ENCODE measurements at regions not wholly inside any gene's neighbourhood (a gene's known extent, or its start where the extent isn't known, plus 50 kb on each side); places are given as distances from the start of the nearest gene placed in this dataset.
A peak's percentile ranks its signal among the peaks of the same experiment; 100 is the strongest.

DNA sequence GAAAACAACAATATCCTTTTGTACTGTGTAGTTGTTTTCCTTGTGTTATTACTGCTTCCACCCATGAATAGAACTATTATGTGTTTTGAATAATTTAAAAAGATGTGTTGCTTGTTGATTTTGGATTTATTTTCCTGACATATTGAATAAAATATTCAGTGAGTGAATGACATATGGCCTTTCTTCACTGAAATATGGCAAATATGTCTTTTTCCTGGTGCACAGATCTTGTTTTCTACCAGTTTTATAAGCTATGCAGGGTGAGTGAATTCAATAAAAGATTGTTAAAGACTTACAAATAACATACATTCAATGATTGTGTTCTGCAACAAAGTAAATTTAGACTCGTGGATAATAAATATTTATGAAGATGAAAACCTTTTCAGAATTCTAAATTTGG is 1216.3 kb upstream of the ADGRL3 start:
- Histone ChIP-seq H3K36me3 (ENCODE audit: control insufficient read depth, insufficient read depth, low read length) (no peaks in the 10 kb centered on the region), H3K9me3 (ENCODE audit: control insufficient read depth, low read length) (no peaks in the 10 kb centered on the region), H3K4me3 (ENCODE audit: extremely low read depth, insufficient read depth, low read length, poor library complexity, severe bottlenecking) (no peak overlapping the region), H3K27ac (ENCODE audit: low read depth, low read length, severe bottlenecking) (no peak overlapping the region), H3K4me1 (ENCODE audit: control insufficient read depth, insufficient read depth, low read length, poor library complexity, severe bottlenecking) (no peaks in the 10 kb centered on the region)
- WGBS, 2 experiments (ENCODE audit: insufficient coverage in 2 of 2), result no CpG with 5 or more reads among the region's 1 CpG

DNA sequence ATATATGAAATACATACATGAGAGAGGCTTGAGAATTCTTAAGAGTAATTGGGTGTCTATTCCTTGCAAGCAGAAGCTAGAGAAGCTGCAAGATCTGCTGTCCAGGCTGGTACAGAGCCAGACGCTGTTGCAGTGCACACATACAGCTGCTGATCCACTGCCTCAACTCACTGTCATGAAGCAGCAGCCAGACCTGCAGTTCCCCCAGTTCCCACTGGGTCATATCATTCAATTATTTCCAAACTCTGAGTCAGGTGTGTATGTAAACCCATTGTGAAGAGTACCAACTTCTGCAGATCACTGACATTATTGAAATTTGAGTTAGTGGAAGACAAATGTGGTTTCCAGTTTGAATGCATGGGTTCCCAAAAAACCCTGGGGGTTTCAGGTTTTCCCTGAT is 1212.8 kb upstream of the ADGRL3 start:
- Histone ChIP-seq H3K4me3 (ENCODE audit: extremely low read depth, insufficient read depth, low read length, poor library complexity, severe bottlenecking) (no peak overlapping the region), H3K9me3 (ENCODE audit: control insufficient read depth, low read length) (no peaks in the 10 kb centered on the region), H3K36me3 (ENCODE audit: control insufficient read depth, insufficient read depth, low read length) (no peaks in the 10 kb centered on the region), H3K4me1 (ENCODE audit: control insufficient read depth, insufficient read depth, low read length, poor library complexity, severe bottlenecking) (no peaks in the 10 kb centered on the region), H3K27ac (ENCODE audit: low read depth, low read length, severe bottlenecking) (no peak overlapping the region)
- 100% methylated on average over 1 of the region's 1 CpG; no CpG with 5 or more reads in 1 of the 2 experiments for WGBS, 2 experiments (ENCODE audit: insufficient coverage in 2 of 2)

DNA sequence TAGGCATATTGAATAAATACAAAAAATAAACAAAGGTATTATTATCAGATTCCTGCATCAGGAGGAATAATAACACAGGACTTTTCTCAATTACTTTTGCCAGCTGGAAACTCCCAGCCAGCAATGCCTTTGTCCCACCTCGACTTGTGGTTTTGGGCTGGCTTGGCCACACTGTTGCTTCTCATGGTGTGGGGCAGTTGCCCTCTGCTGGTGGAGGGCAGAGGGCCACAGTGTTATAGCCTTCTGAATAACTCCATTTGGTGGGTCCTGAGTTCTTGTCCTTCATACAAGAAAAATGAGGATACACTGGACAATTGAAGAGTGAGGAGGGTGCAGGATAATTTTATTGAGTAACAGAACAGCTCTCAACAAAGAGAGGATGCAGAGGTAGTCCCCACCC is 1206.0 kb upstream of the ADGRL3 start:
- no peaks in the 10 kb centered on the region for H3K4me1 ChIP-seq (ENCODE audit: control insufficient read depth, insufficient read depth, low read length, poor library complexity, severe bottlenecking)
- no peak overlapping the region for H3K4me3 ChIP-seq (ENCODE audit: extremely low read depth, insufficient read depth, low read length, poor library complexity, severe bottlenecking)
- no peaks in the 10 kb centered on the region for H3K36me3 ChIP-seq (ENCODE audit: control insufficient read depth, insufficient read depth, low read length)
- H3K9me3 ChIP-seq (ENCODE audit: control insufficient read depth, low read length), result peaks cover 12% of the 10 kb centered on the region
- no peak overlapping the region for H3K27ac ChIP-seq (ENCODE audit: low read depth, low read length, severe bottlenecking)
- 60% methylated on average over 1 of the region's 1 CpG; no CpG with 5 or more reads in 1 of the 2 experiments for WGBS, 2 experiments (ENCODE audit: insufficient coverage in 2 of 2)

DNA sequence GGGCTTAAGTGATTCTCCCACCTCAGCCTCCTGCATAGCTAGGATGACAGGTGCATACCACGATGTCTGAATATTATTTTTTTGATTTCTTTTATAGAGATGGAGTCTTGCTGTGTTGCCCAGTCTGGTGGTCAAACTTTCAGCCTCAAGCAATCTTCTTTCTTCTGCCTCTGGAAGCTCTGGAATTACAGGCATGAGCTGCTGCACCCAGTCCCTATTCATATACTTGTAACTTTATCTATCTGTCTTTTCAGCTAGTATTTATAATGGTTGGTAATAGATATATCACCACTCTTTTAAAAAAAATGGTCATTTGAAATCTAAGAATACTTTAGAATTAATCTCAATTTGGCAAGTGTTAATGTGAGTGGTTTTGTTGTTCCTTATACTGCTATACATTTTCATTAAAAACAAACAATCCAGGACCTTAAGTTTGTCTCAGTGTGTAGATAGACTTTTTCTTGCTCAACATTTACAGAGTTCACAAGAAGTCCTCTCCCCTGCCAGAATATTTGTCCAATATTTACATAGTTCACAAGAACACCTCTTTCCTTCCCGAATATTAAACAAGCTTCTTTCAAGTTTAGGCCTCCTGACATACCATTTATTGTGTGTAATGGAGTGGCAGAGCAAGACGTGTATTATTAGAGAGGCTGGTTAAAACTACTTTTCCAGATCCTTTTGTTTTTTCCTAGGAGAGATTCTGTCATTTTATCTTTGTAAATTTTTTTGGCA is 1197.4 kb upstream of the ADGRL3 start:
- no peaks in the 10 kb centered on the region for H3K36me3 ChIP-seq (ENCODE audit: control insufficient read depth, insufficient read depth, low read length)
- no peak overlapping the region for H3K27ac ChIP-seq (ENCODE audit: low read depth, low read length, severe bottlenecking)
- H3K4me1 ChIP-seq (ENCODE audit: control insufficient read depth, insufficient read depth, low read length, poor library complexity, severe bottlenecking), result no peaks in the 10 kb centered on the region
- no CpG with 5 or more reads among the region's 3 CpGs for WGBS, 2 experiments (ENCODE audit: insufficient coverage in 2 of 2)
- no peak overlapping the region for H3K4me3 ChIP-seq (ENCODE audit: extremely low read depth, insufficient read depth, low read length, poor library complexity, severe bottlenecking)
- no peaks in the 10 kb centered on the region for H3K9me3 ChIP-seq (ENCODE audit: control insufficient read depth, low read length)

DNA sequence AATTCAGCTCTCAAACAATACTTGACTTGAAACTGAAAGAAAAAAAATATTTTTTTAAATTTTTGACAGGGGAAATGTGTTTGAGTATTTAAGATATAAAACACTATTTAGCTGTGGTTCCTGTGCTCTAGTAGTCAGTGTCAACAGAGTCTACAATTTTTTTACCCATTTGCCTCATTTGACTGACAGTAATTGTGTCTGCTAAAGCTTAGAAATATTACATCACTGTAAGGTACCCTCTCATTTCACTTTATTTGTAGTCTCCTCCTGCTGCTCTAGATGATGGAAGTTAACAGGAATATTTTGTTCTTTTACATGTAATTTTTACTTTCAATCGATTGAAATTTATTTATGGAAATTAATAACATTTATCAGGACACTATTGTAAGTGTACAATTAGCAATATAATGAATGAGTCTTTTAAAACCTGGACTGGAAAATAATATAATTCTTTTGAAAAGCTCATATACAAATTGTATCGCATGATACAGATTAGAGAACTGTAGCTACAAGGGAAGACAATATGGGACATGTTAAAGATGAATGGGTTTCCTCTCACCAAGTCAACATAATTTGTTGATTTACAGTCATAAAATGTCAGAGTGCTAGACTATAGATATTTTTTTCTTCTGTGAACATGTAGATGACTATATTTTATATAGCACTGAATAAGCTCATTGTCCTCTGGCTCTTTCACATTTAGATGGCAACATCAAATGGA is 1186.5 kb upstream of the ADGRL3 start:
- Histone ChIP-seq H3K4me1 (ENCODE audit: control insufficient read depth, insufficient read depth, low read length, poor library complexity, severe bottlenecking) (no peaks in the 10 kb centered on the region), H3K9me3 (ENCODE audit: control insufficient read depth, low read length) (no peaks in the 10 kb centered on the region), H3K36me3 (ENCODE audit: control insufficient read depth, insufficient read depth, low read length) (no peaks in the 10 kb centered on the region), H3K27ac (ENCODE audit: low read depth, low read length, severe bottlenecking) (no peak overlapping the region), H3K4me3 (ENCODE audit: extremely low read depth, insufficient read depth, low read length, poor library complexity, severe bottlenecking) (no peak overlapping the region)
- WGBS, 2 experiments (ENCODE audit: insufficient coverage in 2 of 2), result no CpG with 5 or more reads among the region's 2 CpGs

DNA sequence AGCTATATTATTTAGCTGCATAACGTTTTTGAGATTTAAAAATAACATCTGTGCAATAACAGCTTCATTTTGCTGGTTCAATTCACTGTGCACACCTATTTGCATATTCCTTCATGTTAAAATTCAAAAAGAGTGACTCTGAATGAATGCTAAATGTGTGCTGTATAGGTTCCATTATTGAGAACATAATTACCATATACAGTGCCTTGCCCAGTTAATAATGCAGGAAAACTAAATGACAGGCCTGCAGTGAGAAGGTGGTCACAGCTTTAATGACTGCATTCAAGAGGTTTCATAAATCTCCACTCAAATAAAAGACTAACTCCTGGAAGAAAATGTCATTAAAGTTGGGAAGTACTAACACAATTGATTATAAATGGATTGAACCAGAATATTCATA is 1183.2 kb upstream of the ADGRL3 start:
- Histone ChIP-seq H3K4me1 (ENCODE audit: control insufficient read depth, insufficient read depth, low read length, poor library complexity, severe bottlenecking) (no peaks in the 10 kb centered on the region), H3K36me3 (ENCODE audit: control insufficient read depth, insufficient read depth, low read length) (no peaks in the 10 kb centered on the region), H3K9me3 (ENCODE audit: control insufficient read depth, low read length) (no peaks in the 10 kb centered on the region), H3K27ac (ENCODE audit: low read depth, low read length, severe bottlenecking) (no peak overlapping the region), H3K4me3 (ENCODE audit: extremely low read depth, insufficient read depth, low read length, poor library complexity, severe bottlenecking) (no peak overlapping the region)
- WGBS, 2 experiments (ENCODE audit: insufficient coverage in 2 of 2), result no CpG with 5 or more reads among the region's 1 CpG

DNA sequence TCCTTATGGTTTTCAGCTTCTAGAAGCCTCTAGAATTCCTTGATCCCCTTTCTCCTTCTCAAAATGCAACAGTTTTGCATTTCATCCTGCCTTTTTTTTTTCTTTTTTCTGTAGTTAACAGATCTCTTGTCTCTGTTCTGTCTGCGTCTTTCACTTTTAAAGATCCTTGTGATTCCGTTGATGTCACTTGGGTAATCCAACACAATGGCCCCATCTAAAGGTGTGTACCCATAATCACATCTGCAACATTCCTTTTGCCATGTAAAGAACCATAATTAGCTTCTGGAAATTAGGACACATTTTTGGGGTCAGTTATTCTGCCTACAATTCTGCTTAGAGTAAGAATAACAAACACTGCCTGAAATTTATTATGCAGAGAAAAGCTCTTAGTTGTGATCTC is 1180.9 kb upstream of the ADGRL3 start:
- 82 to 89% methylated on average over 2 of the region's 2 CpGs for WGBS, 2 experiments (ENCODE audit: insufficient coverage in 2 of 2)
- no peak overlapping the region for H3K4me3 ChIP-seq (ENCODE audit: extremely low read depth, insufficient read depth, low read length, poor library complexity, severe bottlenecking)
- H3K27ac ChIP-seq (ENCODE audit: low read depth, low read length, severe bottlenecking), result no peak overlapping the region
- no peaks in the 10 kb centered on the region for H3K36me3 ChIP-seq (ENCODE audit: control insufficient read depth, insufficient read depth, low read length)
- H3K9me3 ChIP-seq (ENCODE audit: control insufficient read depth, low read length), result no peaks in the 10 kb centered on the region
- no peaks in the 10 kb centered on the region for H3K4me1 ChIP-seq (ENCODE audit: control insufficient read depth, insufficient read depth, low read length, poor library complexity, severe bottlenecking)

DNA sequence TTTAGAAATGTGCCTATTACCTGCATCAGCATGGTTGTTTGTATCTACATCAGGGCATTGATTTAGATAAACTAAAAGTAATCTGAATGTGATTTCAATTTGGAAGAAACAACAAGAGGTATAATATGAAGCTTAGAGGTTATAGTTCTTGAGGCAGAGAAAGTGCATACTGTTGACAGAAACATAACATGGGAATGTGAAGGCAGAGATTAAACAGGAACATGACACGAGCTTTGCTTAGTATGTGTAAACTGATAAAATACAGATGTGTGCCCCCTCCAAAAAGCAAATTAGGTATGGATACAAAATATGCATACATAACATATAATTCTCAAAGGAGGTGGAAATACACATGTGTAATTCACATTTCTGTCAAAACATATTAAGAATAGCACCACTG is 1180.2 kb upstream of the ADGRL3 start:
- Histone ChIP-seq H3K36me3 (ENCODE audit: control insufficient read depth, insufficient read depth, low read length) (no peaks in the 10 kb centered on the region), H3K4me1 (ENCODE audit: control insufficient read depth, insufficient read depth, low read length, poor library complexity, severe bottlenecking) (no peaks in the 10 kb centered on the region), H3K27ac (ENCODE audit: low read depth, low read length, severe bottlenecking) (no peak overlapping the region), H3K9me3 (ENCODE audit: control insufficient read depth, low read length) (no peaks in the 10 kb centered on the region), H3K4me3 (ENCODE audit: extremely low read depth, insufficient read depth, low read length, poor library complexity, severe bottlenecking) (no peak overlapping the region)
- WGBS, 2 experiments (ENCODE audit: insufficient coverage in 2 of 2), result no CpG with 5 or more reads among the region's 1 CpG

DNA sequence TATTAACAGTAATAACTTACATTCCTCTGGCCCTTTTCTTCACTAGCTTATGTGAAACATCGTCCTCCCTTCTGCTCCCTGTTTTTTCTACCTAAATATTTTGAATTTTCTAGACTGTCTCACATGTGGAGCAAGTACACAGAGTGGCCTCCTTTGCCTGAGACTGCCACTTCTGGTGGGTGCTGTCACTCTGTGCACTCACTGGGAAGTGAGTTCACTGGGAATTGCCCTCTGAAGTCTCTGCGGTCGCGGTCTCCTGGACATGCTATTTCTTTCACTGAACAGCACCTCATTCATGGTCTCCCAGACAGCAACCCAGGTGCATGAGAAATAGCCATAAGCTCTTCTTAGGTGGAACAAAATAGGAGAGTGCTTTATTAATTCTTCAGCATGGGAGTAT is 1179.7 kb upstream of the ADGRL3 start:
- Histone ChIP-seq H3K4me1 (ENCODE audit: control insufficient read depth, insufficient read depth, low read length, poor library complexity, severe bottlenecking) (no peaks in the 10 kb centered on the region), H3K4me3 (ENCODE audit: extremely low read depth, insufficient read depth, low read length, poor library complexity, severe bottlenecking) (no peak overlapping the region), H3K27ac (ENCODE audit: low read depth, low read length, severe bottlenecking) (peak overlapping the region; percentile 26), H3K9me3 (ENCODE audit: control insufficient read depth, low read length) (no peaks in the 10 kb centered on the region), H3K36me3 (ENCODE audit: control insufficient read depth, insufficient read depth, low read length) (no peaks in the 10 kb centered on the region)
- 83 to 85% methylated on average over 4 of the region's 4 CpGs for WGBS, 2 experiments (ENCODE audit: insufficient coverage in 2 of 2)

DNA sequence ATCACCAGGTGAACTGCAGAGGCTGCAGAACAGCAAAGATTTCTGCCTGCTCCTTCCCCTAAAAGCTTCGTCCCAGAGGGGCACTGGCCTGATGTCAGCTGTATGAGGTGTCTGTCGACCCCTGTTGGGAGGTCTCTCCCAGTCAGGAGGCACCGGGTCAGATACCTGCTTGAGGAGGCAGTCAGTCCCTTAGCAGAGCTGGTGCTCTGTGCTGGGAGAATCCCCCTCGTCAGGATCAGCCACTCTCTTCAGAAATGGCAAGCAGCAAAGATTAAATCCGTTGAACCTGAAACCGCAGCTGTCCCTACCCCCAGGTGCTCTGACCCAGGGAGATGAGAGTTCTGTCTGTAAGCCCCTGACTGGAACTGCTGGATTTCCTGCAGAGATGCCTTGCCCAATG is 1166.3 kb upstream of the ADGRL3 start:
- H3K36me3 ChIP-seq (ENCODE audit: control insufficient read depth, insufficient read depth, low read length), result no peaks in the 10 kb centered on the region
- peaks cover 5% of the 10 kb centered on the region for H3K4me1 ChIP-seq (ENCODE audit: control insufficient read depth, insufficient read depth, low read length, poor library complexity, severe bottlenecking)
- H3K4me3 ChIP-seq (ENCODE audit: extremely low read depth, insufficient read depth, low read length, poor library complexity, severe bottlenecking), result no peak overlapping the region
- H3K9me3 ChIP-seq (ENCODE audit: control insufficient read depth, low read length), result no peaks in the 10 kb centered on the region
- H3K27ac ChIP-seq (ENCODE audit: low read depth, low read length, severe bottlenecking), result peak overlapping the region; percentile 52
- WGBS, 2 experiments (ENCODE audit: insufficient coverage in 2 of 2), result 90 to 92% methylated on average over 6 of the region's 6 CpGs

DNA sequence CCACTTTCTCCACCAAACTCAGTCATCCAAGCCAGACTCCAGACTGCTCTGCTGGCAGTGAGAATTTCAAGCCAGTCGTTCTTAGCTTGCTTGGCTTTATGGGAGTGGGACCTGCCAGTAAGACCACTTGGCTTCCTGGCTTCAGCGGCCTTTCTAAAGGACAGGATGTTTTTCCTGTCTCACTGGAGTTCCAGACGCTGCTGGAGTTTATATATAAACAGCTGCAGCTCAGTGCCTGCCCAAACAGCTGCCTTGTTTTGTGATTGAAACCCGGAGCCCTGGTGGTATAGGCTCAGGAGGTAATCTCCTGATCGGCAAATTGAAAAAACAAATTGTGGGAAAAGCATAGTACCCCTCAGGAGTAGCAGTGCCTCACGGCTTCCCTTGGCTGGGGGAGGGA is 1165.8 kb upstream of the ADGRL3 start:
- WGBS, 2 experiments (ENCODE audit: insufficient coverage in 2 of 2), result 79 to 81% methylated on average over 6 of the region's 6 CpGs
- Histone ChIP-seq H3K9me3 (ENCODE audit: control insufficient read depth, low read length) (no peaks in the 10 kb centered on the region), H3K36me3 (ENCODE audit: control insufficient read depth, insufficient read depth, low read length) (no peaks in the 10 kb centered on the region), H3K4me1 (ENCODE audit: control insufficient read depth, insufficient read depth, low read length, poor library complexity, severe bottlenecking) (peaks cover 5% of the 10 kb centered on the region), H3K4me3 (ENCODE audit: extremely low read depth, insufficient read depth, low read length, poor library complexity, severe bottlenecking) (no peak overlapping the region), H3K27ac (ENCODE audit: low read depth, low read length, severe bottlenecking) (peak overlapping the region; percentile 52)

Measured in mesodermal cell (in vitro differentiated cells).